Right lobe of liver (tissue), 6 donors: ENCODE measurements at regions not wholly inside any gene's neighbourhood (a gene's known extent, or its start where the extent isn't known, plus 50 kb on each side); places are given as distances from the start of the nearest gene placed in this dataset.
A peak's percentile ranks its signal among the peaks of the same experiment; 100 is the strongest.

Source experiments
- ATAC-seq, 4 donors: fragments of 200-7000 bp; cut with Tn5 transposase; one replicate each; pipeline ENCODE4 v1.9.1; 2020; ENCODE audit warnings: mild to moderate bottlenecking in 4 of 4, moderate library complexity in 4 of 4
- DNase-seq, 3 donors: peaks; one replicate each; pipeline ENCODE4 v3.0.0-alpha.2; 2020
- H3K27ac ChIP-seq, 3 donors: fragments of 200-600 bp; one replicate each; pipeline ENCODE4 v1.8.0; 2022
- H3K27me3 ChIP-seq, 2 donors: fragments of 200-600 bp; one replicate each; pipeline ENCODE4 v1.8.0; 2022
- H3K36me3 ChIP-seq, 4 donors: fragments of 200-600 bp; sonication (generic) in 1 of 4; one replicate each; pipeline versions ENCODE4 v1.5.1 to v1.8.0; 2017 to 2022; ENCODE audit warnings: control low read depth in 1 of 4
- H3K4me1 ChIP-seq, 4 donors: fragments of 200-600 bp; sonication (generic) in 1 of 4; one replicate each; pipeline versions ENCODE4 v1.5.1 to v1.8.0; 2017 to 2022; ENCODE audit warnings: control low read depth in 1 of 4
- H3K4me3 ChIP-seq, 3 donors: fragments of 200-600 bp; one replicate each; pipeline ENCODE4 v1.8.0; 2022
- H3K9me3 ChIP-seq, 4 donors: fragments of 200-600 bp; sonication (generic) in 1 of 4; one replicate each; pipeline versions ENCODE4 v1.5.1 to v1.8.0; 2017 to 2022; ENCODE audit warnings: control low read depth in 1 of 4
- CTCF ChIP-seq, 4 donors: fragments of 200-600 bp in 3 of 4; fragments of 450-650 bp in 1 of 4; IDR thresholded peaks; one replicate each; pipeline versions ENCODE4 v1.5.1 to v1.8.0; 2016 to 2022; ENCODE audit warnings: antibody characterized with exemption in 4 of 4, mild to moderate bottlenecking in 2 of 4
- POLR2A ChIP-seq: fragments of 450-650 bp; IDR thresholded peaks from one replicate; pipeline ENCODE4 v1.6.1; 2017; ENCODE audit warnings: antibody characterized with exemption, mild to moderate bottlenecking
- WGBS: methylation state at CpG from one replicate; pipeline ENCODE4 v1.1.6; 2018; ENCODE audit warnings: low coverage, low lambda C conversion rate; ENCODE audit not compliant: insufficient coverage; ENCODE audit errors: missing lambda C conversion rate; 5-methylcytosine and 5-hydroxymethylcytosine counted together
- intact Hi-C, 2 donors: fragments of 100-400 bp; cut with DNase I; formaldehyde crosslinking; loops; one replicate each; pipeline versions ENCODE4 v1.11.2 to v1.14.1; 2022
- donor health status: DM: no; HTN: yes; CAD: no.
- donor health status: DM: no; HTN: no; CAD: no.
- donor health status: DM: no; HTN: no; CAD: no.
- donor health status: DM: no; HTN: yes; CAD: no.
- donor health status: DM: no; HTN: yes; CAD: no.

- Histone ChIP-seq H3K27me3 (no peaks in the 10 kb centered on the region), H3K9me3 (no peaks in the 10 kb centered on the region), H3K4me3 (no peak overlapping the region), H3K27ac (no peak overlapping the region), H3K36me3 (no peaks in the 10 kb centered on the region), H3K4me1 (peaks cover 0 to 5% (median 0%) of the 10 kb centered on the region in 4 donors)
- ATAC-seq (no peak), DNase-seq (no peak)
- TF ChIP-seq POLR2A = no peak
- TF ChIP-seq CTCF (IDR thresholded peaks at IDR 0.05) = no peak
- 38% methylated on average over 2 of the region's 2 CpGs for WGBS
- intact Hi-C loops = no loop called here
Observed at GRCh38 chr12:63321373-63321772, 170.4 kb upstream of the AVPR1A start.

- intact Hi-C loops = no loop called here
- 66% methylated on average over 3 of the region's 4 CpGs for WGBS
- DNase-seq (no peak), ATAC-seq (peak; percentile 42 to 65 (median 52))
- Histone ChIP-seq H3K9me3 (no peaks in the 10 kb centered on the region), H3K27me3 (no peaks in the 10 kb centered on the region), H3K4me1 (peaks cover 0 to 5% (median 0%) of the 10 kb centered on the region in 4 donors), H3K27ac (no peak overlapping the region), H3K36me3 (no peaks in the 10 kb centered on the region), H3K4me3 (no peak overlapping the region)
- TF ChIP-seq POLR2A (no peak), CTCF (IDR thresholded peaks at IDR 0.05) (no peak)
Observed at GRCh38 chr12:63319936-63320633, 169.1 kb upstream of the AVPR1A start.

GRCh38 chr12:63319386-63319785 lies 168.4 kb upstream of the AVPR1A start:
- ATAC-seq (no peak), DNase-seq (no peak)
- peaks cover 0 to 5% (median 0%) of the 10 kb centered on the region in 4 donors for H3K4me1 ChIP-seq
- TF ChIP-seq CTCF (IDR thresholded peaks at IDR 0.05) = no peak
- no peak for TF ChIP-seq POLR2A
- H3K4me3 ChIP-seq = no peak overlapping the region
- intact Hi-C loops = no loop called here
- no peaks in the 10 kb centered on the region for H3K27me3 ChIP-seq
- H3K9me3 ChIP-seq = no peaks in the 10 kb centered on the region
- no peaks in the 10 kb centered on the region for H3K36me3 ChIP-seq
- no peak overlapping the region for H3K27ac ChIP-seq

- DNase-seq (no peak), ATAC-seq (no peak)
- TF ChIP-seq CTCF (IDR thresholded peaks at IDR 0.05) (no peak), POLR2A (no peak)
- intact Hi-C loops = no loop called here
- Histone ChIP-seq H3K4me3 (no peak overlapping the region), H3K27me3 (no peaks in the 10 kb centered on the region), H3K27ac (no peak overlapping the region), H3K4me1 (peaks cover 0 to 5% (median 0%) of the 10 kb centered on the region in 4 donors), H3K36me3 (no peaks in the 10 kb centered on the region), H3K9me3 (no peaks in the 10 kb centered on the region)
- WGBS = 75% methylated on average over 1 of the region's 1 CpG
Observed at GRCh38 chr12:63318933-63319332, 167.9 kb upstream of the AVPR1A start.

GRCh38 chr12:63318313-63318712 lies 167.3 kb upstream of the AVPR1A start:
- intact Hi-C loops = no loop called here
- TF ChIP-seq POLR2A = no peak
- TF ChIP-seq CTCF (IDR thresholded peaks at IDR 0.05) = no peak
- no peak overlapping the region for H3K27ac ChIP-seq
- peak in 1 of 4 donors; percentile 29 for ATAC-seq
- peaks cover 0 to 5% (median 0%) of the 10 kb centered on the region in 4 donors for H3K4me1 ChIP-seq
- DNase-seq = no peak
- no peaks in the 10 kb centered on the region for H3K36me3 ChIP-seq
- H3K27me3 ChIP-seq = no peaks in the 10 kb centered on the region
- H3K9me3 ChIP-seq = no peaks in the 10 kb centered on the region
- WGBS = 49% methylated on average over 5 of the region's 7 CpGs
- no peak overlapping the region for H3K4me3 ChIP-seq
